ENCODE measurements at regions not wholly inside any gene's neighbourhood (a gene's known extent, or its start where the extent isn't known, plus 50 kb on each side); places are given as distances from the start of the nearest gene placed in this dataset.
A peak's percentile ranks its signal among the peaks of the same experiment; 100 is the strongest.

DNA sequence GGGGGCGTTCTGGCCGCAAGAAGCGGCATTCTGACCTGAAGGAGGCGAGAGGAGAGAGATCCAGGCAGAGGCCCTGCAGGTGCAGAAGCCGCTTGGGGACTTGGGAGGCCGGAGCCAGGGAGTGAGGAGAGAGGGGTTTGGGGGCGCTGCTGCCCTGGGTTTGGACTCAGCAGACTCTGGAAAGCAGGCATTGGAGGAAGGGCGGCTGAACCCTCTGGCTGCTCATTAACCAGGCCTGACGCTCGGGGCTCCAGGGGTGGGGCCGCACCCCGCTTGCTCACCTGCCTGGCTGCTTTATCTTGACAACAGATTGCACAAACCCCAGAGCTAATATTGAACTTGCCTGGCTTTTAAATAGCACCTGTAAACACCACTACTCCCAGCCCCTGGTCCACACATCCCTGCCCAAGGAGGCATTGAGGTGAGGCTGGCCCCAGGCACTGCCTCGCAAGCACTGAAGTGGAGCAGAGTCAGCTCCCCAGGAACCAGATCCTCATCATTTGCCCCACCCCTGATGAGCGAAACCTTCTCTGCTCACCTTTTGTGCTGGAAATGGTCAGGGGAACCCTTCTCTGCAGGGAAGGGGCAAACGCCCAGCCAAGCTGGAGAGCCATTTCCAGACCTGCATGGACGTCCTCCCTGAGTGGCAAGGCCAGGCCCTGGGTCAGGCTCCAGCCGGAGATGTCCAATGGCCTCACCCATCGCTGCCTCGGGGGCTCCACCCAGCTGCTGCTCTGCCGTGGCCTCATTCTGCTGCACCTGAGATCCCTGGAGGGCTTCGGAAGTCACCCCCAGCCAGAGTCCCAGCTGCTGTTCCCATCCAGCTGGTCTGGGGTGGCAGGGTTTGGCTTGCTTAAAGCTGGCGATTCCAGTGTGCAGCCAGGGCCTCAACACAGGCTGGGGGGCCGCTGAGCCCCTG, 190.2 kb upstream of the GSE1 start (continued):
- TF ChIP-seq RXRA (CRISPR knock-in tag; IDR thresholded peaks at IDR 0.05) (peak; percentile 82), KAT7 (CRISPR knock-in tag; IDR thresholded peaks at IDR 0.05; ENCODE audit: borderline replicate concordance) (peak; percentile 88), ZNF839 (CRISPR knock-in tag; IDR thresholded peaks at IDR 0.05; ENCODE audit: borderline replicate concordance) (no peak), PAF1 (CRISPR knock-in tag; IDR thresholded peaks at IDR 0.05) (no peak), SMAD1 (CRISPR knock-in tag; IDR thresholded peaks at IDR 0.05; ENCODE audit: borderline replicate concordance, low read depth) (peak; percentile 97; the same call in 1 of the 2 replicates), ZNF292 (CRISPR knock-in tag; IDR thresholded peaks at IDR 0.05; ENCODE audit: borderline replicate concordance, low read depth) (peak; percentile 93), ZMYM2 (CRISPR knock-in tag; IDR thresholded peaks at IDR 0.05) (no peak), SMARCC2 (IDR thresholded peaks at IDR 0.05) (no peak), NR2F2 (IDR thresholded peaks at IDR 0.05; ENCODE audit: borderline replicate concordance, low read depth) (peak; percentile 91; the same call in 1 of the 2 replicates), ZNF326 (CRISPR knock-in tag; IDR thresholded peaks at IDR 0.05; ENCODE audit: borderline replicate concordance) (no peak), KDM1A (CRISPR knock-in tag; IDR thresholded peaks at IDR 0.05) (0 out of 2 replicates have a peak, but pooled peaks have one; percentile 26), ZNF775 (CRISPR knock-in tag; IDR thresholded peaks at IDR 0.05; ENCODE audit: borderline replicate concordance) (0 out of 2 replicates have a peak, but pooled peaks have one; percentile 45), ZNF20 (CRISPR knock-in tag; IDR thresholded peaks at IDR 0.05) (no peak), HDAC2 (CRISPR knock-in tag; IDR thresholded peaks at IDR 0.05) (peak; percentile 98), HOXD1 (CRISPR knock-in tag; IDR thresholded peaks at IDR 0.05) (peak; percentile 94), ZSCAN22 (CRISPR knock-in tag; IDR thresholded peaks at IDR 0.05) (no peak), EHMT2 (IDR thresholded peaks at IDR 0.05; ENCODE audit: borderline replicate concordance, low read depth, low read length) (no peak), ZNF883 (CRISPR knock-in tag; IDR thresholded peaks at IDR 0.05; ENCODE audit: not compliant biosample characterization) (no peak), TARDBP (CRISPR knock-in tag; IDR thresholded peaks at IDR 0.05) (peak; percentile 88; the same call in 1 of the 2 replicates)
- TF ChIP-seq, protein P1, sequence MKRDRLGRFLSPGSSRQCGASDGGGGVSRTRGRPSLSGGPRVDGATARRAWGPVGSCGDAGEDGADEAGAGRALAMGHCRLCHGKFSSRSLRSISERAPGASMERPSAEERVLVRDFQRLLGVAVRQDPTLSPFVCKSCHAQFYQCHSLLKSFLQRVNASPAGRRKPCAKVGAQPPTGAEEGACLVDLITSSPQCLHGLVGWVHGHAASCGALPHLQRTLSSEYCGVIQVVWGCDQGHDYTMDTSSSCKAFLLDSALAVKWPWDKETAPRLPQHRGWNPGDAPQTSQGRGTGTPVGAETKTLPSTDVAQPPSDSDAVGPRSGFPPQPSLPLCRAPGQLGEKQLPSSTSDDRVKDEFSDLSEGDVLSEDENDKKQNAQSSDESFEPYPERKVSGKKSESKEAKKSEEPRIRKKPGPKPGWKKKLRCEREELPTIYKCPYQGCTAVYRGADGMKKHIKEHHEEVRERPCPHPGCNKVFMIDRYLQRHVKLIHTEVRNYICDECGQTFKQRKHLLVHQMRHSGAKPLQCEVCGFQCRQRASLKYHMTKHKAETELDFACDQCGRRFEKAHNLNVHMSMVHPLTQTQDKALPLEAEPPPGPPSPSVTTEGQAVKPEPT (CRISPR knock-in tag; IDR thresholded peaks at IDR 0.05; ENCODE audit: low read depth): peak; percentile 38
- TF ChIP-seq, protein P2, sequence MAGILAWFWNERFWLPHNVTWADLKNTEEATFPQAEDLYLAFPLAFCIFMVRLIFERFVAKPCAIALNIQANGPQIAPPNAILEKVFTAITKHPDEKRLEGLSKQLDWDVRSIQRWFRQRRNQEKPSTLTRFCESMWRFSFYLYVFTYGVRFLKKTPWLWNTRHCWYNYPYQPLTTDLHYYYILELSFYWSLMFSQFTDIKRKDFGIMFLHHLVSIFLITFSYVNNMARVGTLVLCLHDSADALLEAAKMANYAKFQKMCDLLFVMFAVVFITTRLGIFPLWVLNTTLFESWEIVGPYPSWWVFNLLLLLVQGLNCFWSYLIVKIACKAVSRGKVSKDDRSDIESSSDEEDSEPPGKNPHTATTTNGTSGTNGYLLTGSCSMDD (CRISPR knock-in tag; IDR thresholded peaks at IDR 0.05): peak; percentile 85; the same call in 1 of the 2 replicates
- TF ChIP-seq, protein P3, sequence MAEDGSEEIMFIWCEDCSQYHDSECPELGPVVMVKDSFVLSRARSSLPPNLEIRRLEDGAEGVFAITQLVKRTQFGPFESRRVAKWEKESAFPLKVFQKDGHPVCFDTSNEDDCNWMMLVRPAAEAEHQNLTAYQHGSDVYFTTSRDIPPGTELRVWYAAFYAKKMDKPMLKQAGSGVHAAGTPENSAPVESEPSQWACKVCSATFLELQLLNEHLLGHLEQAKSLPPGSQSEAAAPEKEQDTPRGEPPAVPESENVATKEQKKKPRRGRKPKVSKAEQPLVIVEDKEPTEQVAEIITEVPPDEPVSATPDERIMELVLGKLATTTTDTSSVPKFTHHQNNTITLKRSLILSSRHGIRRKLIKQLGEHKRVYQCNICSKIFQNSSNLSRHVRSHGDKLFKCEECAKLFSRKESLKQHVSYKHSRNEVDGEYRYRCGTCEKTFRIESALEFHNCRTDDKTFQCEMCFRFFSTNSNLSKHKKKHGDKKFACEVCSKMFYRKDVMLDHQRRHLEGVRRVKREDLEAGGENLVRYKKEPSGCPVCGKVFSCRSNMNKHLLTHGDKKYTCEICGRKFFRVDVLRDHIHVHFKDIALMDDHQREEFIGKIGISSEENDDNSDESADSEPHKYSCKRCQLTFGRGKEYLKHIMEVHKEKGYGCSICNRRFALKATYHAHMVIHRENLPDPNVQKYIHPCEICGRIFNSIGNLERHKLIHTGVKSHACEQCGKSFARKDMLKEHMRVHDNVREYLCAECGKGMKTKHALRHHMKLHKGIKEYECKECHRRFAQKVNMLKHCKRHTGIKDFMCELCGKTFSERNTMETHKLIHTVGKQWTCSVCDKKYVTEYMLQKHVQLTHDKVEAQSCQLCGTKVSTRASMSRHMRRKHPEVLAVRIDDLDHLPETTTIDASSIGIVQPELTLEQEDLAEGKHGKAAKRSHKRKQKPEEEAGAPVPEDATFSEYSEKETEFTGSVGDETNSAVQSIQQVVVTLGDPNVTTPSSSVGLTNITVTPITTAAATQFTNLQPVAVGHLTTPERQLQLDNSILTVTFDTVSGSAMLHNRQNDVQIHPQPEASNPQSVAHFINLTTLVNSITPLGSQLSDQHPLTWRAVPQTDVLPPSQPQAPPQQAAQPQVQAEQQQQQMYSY (CRISPR knock-in tag; IDR thresholded peaks at IDR 0.05): no peak
- TF ChIP-seq, protein P4, sequence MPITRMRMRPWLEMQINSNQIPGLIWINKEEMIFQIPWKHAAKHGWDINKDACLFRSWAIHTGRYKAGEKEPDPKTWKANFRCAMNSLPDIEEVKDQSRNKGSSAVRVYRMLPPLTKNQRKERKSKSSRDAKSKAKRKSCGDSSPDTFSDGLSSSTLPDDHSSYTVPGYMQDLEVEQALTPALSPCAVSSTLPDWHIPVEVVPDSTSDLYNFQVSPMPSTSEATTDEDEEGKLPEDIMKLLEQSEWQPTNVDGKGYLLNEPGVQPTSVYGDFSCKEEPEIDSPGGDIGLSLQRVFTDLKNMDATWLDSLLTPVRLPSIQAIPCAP (CRISPR knock-in tag; IDR thresholded peaks at IDR 0.05; ENCODE audit: low read depth): no peak
